OCI-LY1 (cell line): ENCODE measurements at regions not wholly inside any gene's neighbourhood (a gene's known extent, or its start where the extent isn't known, plus 50 kb on each side); places are given as distances from the start of the nearest gene placed in this dataset.

ENCODE experiments used
- H2AFZ ChIP-seq: fragments of 200-600 bp; sonication (generic), shearing (Covaris generic); 2 replicates; pipeline ENCODE4 v1.6.0; 2014; ENCODE audit warnings: antibody characterized with exemption, mild to moderate bottlenecking, low read length
- H3F3A ChIP-seq: fragments of 200-600 bp; sonication (generic), shearing (Covaris generic); 2 replicates; pipeline ENCODE4 v1.6.0; 2014; ENCODE audit warnings: mild to moderate bottlenecking, antibody characterized with exemption, low read length, moderate library complexity; ENCODE audit not compliant: insufficient read depth
- H3K27ac ChIP-seq: fragments of 200-600 bp; sonication (generic); 2 replicates; pipeline ENCODE4 v1.5.1; 2014; ENCODE audit warnings: low read length, mixed run types, mild to moderate bottlenecking, low read depth; ENCODE audit not compliant: poor library complexity, severe bottlenecking
- H3K27me3 ChIP-seq: fragments of 200-600 bp; sonication (generic); 2 replicates; pipeline ENCODE4 v1.6.0; 2014; ENCODE audit warnings: antibody characterized with exemption, mild to moderate bottlenecking, low read length, moderate library complexity; ENCODE audit not compliant: insufficient read depth
- H3K36me3 ChIP-seq: fragments of 200-600 bp; sonication (generic); 2 replicates; pipeline ENCODE4 v1.6.1; 2014; ENCODE audit warnings: mild to moderate bottlenecking, antibody characterized with exemption, low read length, moderate library complexity, mixed read lengths; ENCODE audit not compliant: insufficient read depth
- H3K4me1 ChIP-seq: fragments of 200-600 bp; sonication (generic); 2 replicates; pipeline ENCODE4 v1.5.1; 2014; ENCODE audit warnings: mild to moderate bottlenecking, low read length, moderate library complexity; ENCODE audit not compliant: insufficient read depth, severe bottlenecking
- H3K4me2 ChIP-seq: fragments of 200-600 bp; sonication (generic), shearing (Covaris generic); 2 replicates; pipeline ENCODE4 v1.6.1; 2014; ENCODE audit warnings: low read length
- H3K4me3 ChIP-seq: fragments of 200-600 bp; sonication (generic); 2 replicates; pipeline ENCODE4 v1.5.1; 2014; ENCODE audit warnings: low read length, low read depth, mild to moderate bottlenecking, mixed read lengths; ENCODE audit not compliant: poor library complexity, severe bottlenecking
- H3K79me2 ChIP-seq: fragments of 200-600 bp; shearing (Covaris generic); 2 replicates; pipeline ENCODE4 v1.6.1; 2016; ENCODE audit warnings: mixed run types, low read length, mixed read lengths; ENCODE audit not compliant: insufficient read depth
- H3K9ac ChIP-seq: fragments of 200-600 bp; sonication (generic), shearing (Covaris generic); 2 replicates; pipeline ENCODE4 v1.6.1; 2014; ENCODE audit warnings: mild to moderate bottlenecking, low read length, mixed read lengths
- H3K9me2 ChIP-seq: fragments of 200-600 bp; sonication (generic), shearing (Covaris generic); 2 replicates; pipeline ENCODE4 v1.6.1; 2014; ENCODE audit warnings: low read depth, mild to moderate bottlenecking, low read length, mixed read lengths
- H3K9me3 ChIP-seq: fragments of 200-600 bp; shearing (Covaris generic); 2 replicates; pipeline ENCODE4 v1.6.1; 2014; ENCODE audit warnings: low read length, mixed read lengths
- H4K20me1 ChIP-seq: fragments of 200-600 bp; sonication (generic), shearing (Covaris generic); 2 replicates; pipeline ENCODE4 v1.6.0; 2016; ENCODE audit warnings: mild to moderate bottlenecking, low read length; ENCODE audit not compliant: insufficient read depth
- CTCF ChIP-seq: fragments of 200-600 bp; sonication (generic), shearing (Covaris generic); IDR thresholded peaks from 2 replicates; pipeline ENCODE4 v1.5.1; 2017; ENCODE audit warnings: mild to moderate bottlenecking, antibody characterized with exemption, low read length, moderate library complexity, mixed read lengths
- EZH2 ChIP-seq: fragments of 200-600 bp; sonication (generic), shearing (Covaris generic); IDR thresholded peaks from 2 replicates; pipeline ENCODE4 v1.8.0; 2017; ENCODE audit warnings: borderline replicate concordance, mixed run types, mild to moderate bottlenecking, antibody characterized with exemption, low read length, moderate library complexity, mixed read lengths

GRCh38 chr3:72248389-72248761 is 463.4 kb upstream of the PROK2 start:
- H3K36me3 ChIP-seq = no peaks in the 10 kb centered on the region
- H3K9me3 ChIP-seq = no peaks in the 10 kb centered on the region
- H3K27ac ChIP-seq = no peak overlapping the region
- H3F3A ChIP-seq = no peaks in the 10 kb centered on the region
- H2AFZ ChIP-seq = no peak overlapping the region
- H3K9ac ChIP-seq = no peak overlapping the region
- TF ChIP-seq EZH2 (no peak), CTCF (no peak)
- 0 out of 2 replicates have a peak, but pooled peaks cover 2% of the 10 kb centered on the region for H3K27me3 ChIP-seq
- H3K4me3 ChIP-seq = no peak overlapping the region
- no peaks in the 10 kb centered on the region for H3K4me1 ChIP-seq
- no peaks in the 10 kb centered on the region for H3K79me2 ChIP-seq
- no peaks in the 10 kb centered on the region for H3K9me2 ChIP-seq
- H4K20me1 ChIP-seq = no peaks in the 10 kb centered on the region
- no peak overlapping the region for H3K4me2 ChIP-seq

GRCh38 chr3:72247645-72248388 is 462.9 kb upstream of the PROK2 start:
- Histone ChIP-seq H3F3A (no peaks in the 10 kb centered on the region), H3K4me3 (no peak overlapping the region), H2AFZ (no peak overlapping the region), H3K9me3 (no peaks in the 10 kb centered on the region), H3K4me1 (no peaks in the 10 kb centered on the region), H3K79me2 (no peaks in the 10 kb centered on the region), H3K9ac (no peak overlapping the region), H3K4me2 (no peak overlapping the region), H3K27ac (no peak overlapping the region), H3K36me3 (no peaks in the 10 kb centered on the region), H4K20me1 (no peaks in the 10 kb centered on the region), H3K9me2 (no peaks in the 10 kb centered on the region), H3K27me3 (0 out of 2 replicates have a peak, but pooled peaks cover 2% of the 10 kb centered on the region)
- TF ChIP-seq CTCF = no peak
- TF ChIP-seq EZH2 = no peak

GRCh38 chr3:72247126-72247525 is 462.2 kb upstream of the PROK2 start:
- Histone ChIP-seq H3K4me3 (no peak overlapping the region), H2AFZ (no peak overlapping the region), H3K9me3 (no peaks in the 10 kb centered on the region), H3K4me2 (no peak overlapping the region), H3K27ac (no peak overlapping the region), H3K79me2 (no peaks in the 10 kb centered on the region), H3K9ac (no peak overlapping the region), H3K4me1 (no peaks in the 10 kb centered on the region), H3K27me3 (no peaks in the 10 kb centered on the region), H3F3A (no peaks in the 10 kb centered on the region), H3K36me3 (no peaks in the 10 kb centered on the region), H4K20me1 (no peaks in the 10 kb centered on the region), H3K9me2 (no peaks in the 10 kb centered on the region)
- TF ChIP-seq CTCF (no peak), EZH2 (no peak)
